ENCODE measurements at regions not wholly inside any gene's neighbourhood (a gene's known extent, or its start where the extent isn't known, plus 50 kb on each side); places are given as distances from the start of the nearest gene placed in this dataset.

GRCh38 chr7:50227726-50228125 is 76.8 kb upstream of the IKZF1 start:
- Histone ChIP-seq H3K27me3 (ENCODE audit: control insufficient read depth in 1 of 2, insufficient read depth in 2 of 2, low read length in 2 of 2) (no peaks in the 10 kb centered on the region; a peak in 1 of 5 replicates), H3K4me1 (ENCODE audit: insufficient read depth, low read length) (no peaks in the 10 kb centered on the region), H3K9ac (ENCODE audit: insufficient read depth, low read depth, low read length) (no peak overlapping the region), H3K9me3 (ENCODE audit: low read length) (peaks cover 14% of the 10 kb centered on the region), H3K79me2 (ENCODE audit: insufficient read depth, low read length) (no peaks in the 10 kb centered on the region), H3K36me3 (replicated peaks in 1 of 2; ENCODE audit: control insufficient read depth in 1 of 2, insufficient read depth in 2 of 2, low read length in 2 of 2) (no peaks in the 10 kb centered on the region), H3K4me2 (ENCODE audit: low read depth, low read length) (no peak overlapping the region), H3K4me3 (replicated peaks in 1 of 3; ENCODE audit: insufficient read depth in 1 of 3, low read depth in 2 of 3, low read length in 3 of 3) (no peak overlapping the region), H3K27ac (ENCODE audit: extremely low read length, insufficient read depth, low read length) (no peak overlapping the region), H2AFZ (ENCODE audit: low read length) (no peak overlapping the region), H4K20me1 (ENCODE audit: insufficient read depth, low read length) (no peaks in the 10 kb centered on the region)
- no TSS peak for BruUV-seq (replicated peaks)
- in situ Hi-C loops (cut with HindIII; ENCODE audit: extremely low pct_ligation_motif_present, low pct_unique_long_range_greater_than_20kb) (no loop called here), intact Hi-C loops (cut with micrococcal nuclease; ENCODE audit: unreplicated experiment) (no loop called here)
- POLR2A ChIA-PET: no interaction called here
- TF ChIP-seq YEATS4 (CRISPR knock-in tag; IDR thresholded peaks at IDR 0.05; ENCODE audit: borderline replicate concordance) (no peak), CENPBD1 (CRISPR knock-in tag; IDR thresholded peaks at IDR 0.05; ENCODE audit: borderline replicate concordance, low read depth) (no peak), ZNF180 (CRISPR knock-in tag; IDR thresholded peaks at IDR 0.05; ENCODE audit: borderline replicate concordance, low read depth) (no peak), GLI4 (CRISPR knock-in tag; IDR thresholded peaks at IDR 0.05; ENCODE audit: borderline replicate concordance) (no peak), SAP130 (CRISPR knock-in tag; IDR thresholded peaks at IDR 0.05; ENCODE audit: low read depth) (no peak), MED8 (CRISPR knock-in tag; IDR thresholded peaks at IDR 0.05; ENCODE audit: insufficient replicate concordance) (no peak), SOX13 (IDR thresholded peaks at IDR 0.05) (no peak), SOX13 (CRISPR knock-in tag; conservative IDR thresholded peaks at IDR 0.05 in 1 of 2, IDR thresholded peaks at IDR 0.05 in 1 of 2) (no peak), HOMEZ (CRISPR knock-in tag; IDR thresholded peaks at IDR 0.05; ENCODE audit: low read depth) (no peak), SMAD1 (CRISPR knock-in tag; IDR thresholded peaks at IDR 0.05; ENCODE audit: borderline replicate concordance, low read depth) (no peak), ZC3H13 (CRISPR knock-in tag; IDR thresholded peaks at IDR 0.05) (no peak), ZFP37 (CRISPR knock-in tag; IDR thresholded peaks at IDR 0.05; ENCODE audit: borderline replicate concordance) (no peak), ZNF546 (CRISPR knock-in tag; conservative IDR thresholded peaks at IDR 0.05) (no peak), PCBP2 (optimal IDR thresholded peaks at IDR 0.05; ENCODE audit: low read depth, low read length, poor library complexity, severe bottlenecking) (no peak), BRF2 (CRISPR knock-in tag; IDR thresholded peaks at IDR 0.05) (no peak), ZNF839 (CRISPR knock-in tag; IDR thresholded peaks at IDR 0.05; ENCODE audit: borderline replicate concordance) (no peak), ZNF234 (CRISPR knock-in tag; conservative IDR thresholded peaks at IDR 0.05) (no peak), PHF20 (CRISPR knock-in tag; IDR thresholded peaks at IDR 0.05) (no peak), ZNF883 (CRISPR knock-in tag; IDR thresholded peaks at IDR 0.05; ENCODE audit: not compliant biosample characterization) (no peak)
- TF ChIP-seq, protein P1, sequence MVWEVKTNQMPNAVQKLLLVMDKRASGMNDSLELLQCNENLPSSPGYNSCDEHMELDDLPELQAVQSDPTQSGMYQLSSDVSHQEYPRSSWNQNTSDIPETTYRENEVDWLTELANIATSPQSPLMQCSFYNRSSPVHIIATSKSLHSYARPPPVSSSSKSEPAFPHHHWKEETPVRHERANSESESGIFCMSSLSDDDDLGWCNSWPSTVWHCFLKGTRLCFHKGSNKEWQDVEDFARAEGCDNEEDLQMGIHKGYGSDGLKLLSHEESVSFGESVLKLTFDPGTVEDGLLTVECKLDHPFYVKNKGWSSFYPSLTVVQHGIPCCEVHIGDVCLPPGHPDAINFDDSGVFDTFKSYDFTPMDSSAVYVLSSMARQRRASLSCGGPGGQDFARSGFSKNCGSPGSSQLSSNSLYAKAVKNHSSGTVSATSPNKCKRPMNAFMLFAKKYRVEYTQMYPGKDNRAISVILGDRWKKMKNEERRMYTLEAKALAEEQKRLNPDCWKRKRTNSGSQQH (CRISPR knock-in tag; IDR thresholded peaks at IDR 0.05; ENCODE audit: low read depth): no peak
- no peak for ATAC-seq
- CTCF ChIA-PET (ENCODE audit: low intra/inter-chr PET ratio, low total read pairs): no interaction called here
- no peak for DNase-seq (ENCODE audit: low spot score)
- 14% methylated on average over 6 of the region's 6 CpGs for WGBS (ENCODE audit: low lambda C conversion rate)
- no peak for FAIRE-seq
